PC-9 (cell line): ENCODE measurements at regions not wholly inside any gene's neighbourhood (a gene's known extent, or its start where the extent isn't known, plus 50 kb on each side); places are given as distances from the start of the nearest gene placed in this dataset.

Experiments used
- CTCF ChIP-seq: fragments of 200-600 bp; sonication (generic); conservative IDR thresholded peaks from 2 replicates; pipeline ENCODE4 v1.6.1; 2017; ENCODE audit warnings: mixed run types, antibody characterized with exemption, mild to moderate bottlenecking, moderate library complexity
- EZH2 ChIP-seq: fragments of 200-600 bp; sonication (generic); IDR thresholded peaks from 2 replicates; pipeline ENCODE4 v1.8.0; 2017; ENCODE audit warnings: antibody characterized with exemption, low read depth

DNA sequence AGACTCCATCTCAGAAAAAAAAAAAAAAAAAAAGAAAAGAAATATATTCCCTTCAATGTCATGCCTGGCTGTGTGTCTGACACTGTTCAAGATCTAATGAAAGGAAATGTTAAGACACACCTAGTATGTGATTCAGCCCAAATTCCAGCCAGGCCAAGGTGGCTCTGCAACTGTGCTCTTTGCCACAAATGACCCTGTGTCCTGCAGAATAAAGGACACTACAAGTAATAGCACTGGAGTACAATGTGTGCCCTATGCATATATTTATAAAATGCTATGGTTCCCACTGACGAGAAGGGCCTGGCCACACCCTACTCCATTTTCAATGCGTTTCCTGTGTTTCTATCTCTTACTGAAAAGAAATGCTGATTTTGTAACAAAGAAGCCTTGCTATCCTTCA is 98.0 kb upstream of the SORBS2 start:
- no peak for TF ChIP-seq CTCF
- TF ChIP-seq EZH2 = no peak
